ENCODE measurements at regions not wholly inside any gene's neighbourhood (a gene's known extent, or its start where the extent isn't known, plus 50 kb on each side); places are given as distances from the start of the nearest gene placed in this dataset.

GRCh38 chr5:57581772-57582171, 99.2 kb upstream of the ACTBL2 start:
- DNase-seq, result no peak

GRCh38 chr5:57581222-57581621, 98.6 kb upstream of the ACTBL2 start:
- DNase-seq, result no peak

- DNase-seq, result no peak
Observed at GRCh38 chr5:57577432-57578175, 95.0 kb upstream of the ACTBL2 start.

- no peak for DNase-seq
Observed at GRCh38 chr5:57576317-57576716, 93.7 kb upstream of the ACTBL2 start.

GRCh38 chr5:57575839-57576238, 93.2 kb upstream of the ACTBL2 start:
- no peak for DNase-seq

- no peak for DNase-seq
Observed at GRCh38 chr5:57572461-57572860, 89.8 kb upstream of the ACTBL2 start.

- DNase-seq, result no peak
Observed at GRCh38 chr5:57569601-57570000, 87.0 kb upstream of the ACTBL2 start.

GRCh38 chr5:57568136-57568535, 85.5 kb upstream of the ACTBL2 start:
- DNase-seq, result no peak

GRCh38 chr5:57566914-57567313, 84.3 kb upstream of the ACTBL2 start:
- DNase-seq, result no peak

GRCh38 chr5:57561231-57561842, 78.7 kb upstream of the ACTBL2 start:
- DNase-seq, result no peak

GRCh38 chr5:57559110-57559635, 76.6 kb upstream of the ACTBL2 start:
- DNase-seq, result no peak

- peak; percentile 7 to 45 for DNase-seq
Observed at GRCh38 chr5:57552033-57552432, 69.4 kb upstream of the ACTBL2 start.

- no peak for DNase-seq
Observed at GRCh38 chr5:57551251-57551650, 68.6 kb upstream of the ACTBL2 start.

GRCh38 chr5:57550132-57550531, 67.5 kb upstream of the ACTBL2 start:
- DNase-seq, result peak; percentile 35 to 85

- DNase-seq, result no peak
Observed at GRCh38 chr5:57549566-57549965, 67.0 kb upstream of the ACTBL2 start.

GRCh38 chr5:57540823-57541222, 58.2 kb upstream of the ACTBL2 start:
- no peak for DNase-seq

- no peak for DNase-seq
Observed at GRCh38 chr5:57539281-57539701, 56.7 kb upstream of the ACTBL2 start.

- no peak for DNase-seq
Observed at GRCh38 chr5:57538341-57538955, 55.8 kb upstream of the ACTBL2 start.

GRCh38 chr5:57537811-57538210, 55.2 kb upstream of the ACTBL2 start:
- no peak for DNase-seq

- no peak for DNase-seq
Observed at GRCh38 chr5:57532513-57533497, 50.2 kb upstream of the ACTBL2 start.

Data from NCI-H524 (cell line).